Liver (tissue), 8 donors: ENCODE measurements at regions not wholly inside any gene's neighbourhood (a gene's known extent, or its start where the extent isn't known, plus 50 kb on each side); places are given as distances from the start of the nearest gene placed in this dataset.

ENCODE experiments used
- DNase-seq: peaks from one replicate; pipeline ENCODE4 v3.0.0-alpha.2; 2017; ENCODE audit warnings: low spot score
- H3K27ac ChIP-seq, 2 donors: one replicate each; pipeline ENCODE4 v1.7.0; 2013; ENCODE audit warnings: inconsistent platforms in 2 of 2, low read length in 2 of 2, control low read depth in 1 of 2, low read depth in 1 of 2, mild to moderate bottlenecking in 1 of 2
- H3K27me3 ChIP-seq, 4 donors: one replicate each; pipeline versions ENCODE4 v1.6.1 to v1.7.0; 2013; ENCODE audit warnings: low read length in 3 of 4, inconsistent platforms in 1 of 4, mild to moderate bottlenecking in 1 of 4, moderate library complexity in 1 of 4; ENCODE audit not compliant: control insufficient read depth in 4 of 4, insufficient read depth in 4 of 4
- H3K36me3 ChIP-seq, 4 donors: one replicate each; pipeline versions ENCODE4 v1.6.1 to v1.7.0; 2013; ENCODE audit warnings: low read length in 3 of 4, mild to moderate bottlenecking in 3 of 4, low read depth in 1 of 4, moderate library complexity in 1 of 4; ENCODE audit not compliant: control insufficient read depth in 4 of 4, insufficient read depth in 3 of 4
- H3K4me1 ChIP-seq, 4 donors: one replicate each; pipeline versions ENCODE4 v1.6.1 to v1.7.0; 2013; ENCODE audit warnings: low read length in 3 of 4, mild to moderate bottlenecking in 3 of 4, moderate library complexity in 1 of 4; ENCODE audit not compliant: control insufficient read depth in 4 of 4, insufficient read depth in 4 of 4
- H3K4me3 ChIP-seq, 3 donors: one replicate each; pipeline versions ENCODE4 v1.6.1 to v1.7.0; 2013; ENCODE audit warnings: low read length in 3 of 3, control low read depth in 1 of 3, low read depth in 1 of 3, mild to moderate bottlenecking in 1 of 3
- H3K9ac ChIP-seq, 2 donors: one replicate each; pipeline ENCODE4 v1.7.0; 2013; ENCODE audit warnings: low read length in 2 of 2, mild to moderate bottlenecking in 2 of 2, moderate library complexity in 2 of 2, control low read depth in 1 of 2, low read depth in 1 of 2
- H3K9me3 ChIP-seq, 4 donors: one replicate each; pipeline versions ENCODE4 v1.6.1 to v1.7.0; 2013; ENCODE audit warnings: low read length in 3 of 4; ENCODE audit not compliant: control insufficient read depth in 4 of 4
- ATF3 ChIP-seq: IDR thresholded peaks from 2 replicates; pipeline ENCODE4 v1.6.1; 2016; ENCODE audit warnings: antibody characterized with exemption
- CTCF ChIP-seq: fragments of 150-350 bp; IDR thresholded peaks from 2 replicates; pipeline ENCODE4 v1.5.1; 2017; ENCODE audit warnings: improper control_type of control experiment, low read depth, low read length; ENCODE audit not compliant: missing input control
- FOXA1 ChIP-seq: IDR thresholded peaks from 2 replicates; pipeline ENCODE4 v1.6.1; 2016; ENCODE audit warnings: antibody characterized with exemption
- FOXA2 ChIP-seq: IDR thresholded peaks from 2 replicates; pipeline ENCODE4 v1.6.1; 2016; ENCODE audit warnings: antibody characterized with exemption
- GABPA ChIP-seq, 2 donors: IDR thresholded peaks in 1 of 2; conservative IDR thresholded peaks in 1 of 2; 2 replicates each; pipeline ENCODE4 v1.6.1; 2016; ENCODE audit warnings: antibody characterized with exemption in 2 of 2, mild to moderate bottlenecking in 1 of 2, moderate library complexity in 1 of 2
- HNF4A ChIP-seq, 2 donors: conservative IDR thresholded peaks; 2 replicates each; pipeline ENCODE4 v1.6.1; 2016; ENCODE audit warnings: antibody characterized with exemption in 2 of 2, mild to moderate bottlenecking in 2 of 2
- HNF4G ChIP-seq: IDR thresholded peaks from 2 replicates; pipeline ENCODE4 v1.6.1; 2016; ENCODE audit warnings: antibody characterized with exemption
- NR2F2 ChIP-seq: IDR thresholded peaks from 2 replicates; pipeline ENCODE4 v1.6.1; 2016; ENCODE audit warnings: antibody characterized with exemption
- RAD21 ChIP-seq, 2 donors: IDR thresholded peaks; 2 replicates each; pipeline ENCODE4 v1.6.1; 2016; ENCODE audit warnings: antibody characterized with exemption in 2 of 2, mild to moderate bottlenecking in 2 of 2
- RXRA ChIP-seq, 2 donors: IDR thresholded peaks; 2 replicates each; pipeline ENCODE4 v1.6.1; 2017 to 2018; ENCODE audit warnings: antibody characterized with exemption in 2 of 2, mild to moderate bottlenecking in 1 of 2
- TAF1 ChIP-seq: conservative IDR thresholded peaks from 2 replicates; pipeline ENCODE4 v1.6.1; 2016; ENCODE audit warnings: antibody characterized with exemption, mild to moderate bottlenecking
- YY1 ChIP-seq: IDR thresholded peaks from 2 replicates; pipeline ENCODE4 v1.6.1; 2016; ENCODE audit warnings: antibody characterized with exemption, mild to moderate bottlenecking
- WGBS: extraction: QIAGEN DNeasy Blood & Tissue Kit; methylation state at CpG from one replicate; pipeline ENCODE4 v1.1.7; 2013; 5-methylcytosine and 5-hydroxymethylcytosine counted together
- TF ChIP-seq, protein P1 (sequence below): IDR thresholded peaks from 2 replicates; pipeline ENCODE4 v1.6.1; 2016; ENCODE audit warnings: antibody characterized with exemption, mild to moderate bottlenecking
- TF ChIP-seq, protein P2 (sequence below): IDR thresholded peaks from 2 replicates; pipeline ENCODE4 v1.6.1; 2016; ENCODE audit warnings: antibody characterized with exemption
- TF ChIP-seq, protein P3 (sequence below): IDR thresholded peaks from 2 replicates; pipeline ENCODE4 v1.6.1; 2016; ENCODE audit warnings: antibody characterized with exemption
- donor health status: healthy.
- donor health status: healthy.
- donor health status: healthy.
- donor health status: healthy.
- donor health status: healthy.

DNA sequence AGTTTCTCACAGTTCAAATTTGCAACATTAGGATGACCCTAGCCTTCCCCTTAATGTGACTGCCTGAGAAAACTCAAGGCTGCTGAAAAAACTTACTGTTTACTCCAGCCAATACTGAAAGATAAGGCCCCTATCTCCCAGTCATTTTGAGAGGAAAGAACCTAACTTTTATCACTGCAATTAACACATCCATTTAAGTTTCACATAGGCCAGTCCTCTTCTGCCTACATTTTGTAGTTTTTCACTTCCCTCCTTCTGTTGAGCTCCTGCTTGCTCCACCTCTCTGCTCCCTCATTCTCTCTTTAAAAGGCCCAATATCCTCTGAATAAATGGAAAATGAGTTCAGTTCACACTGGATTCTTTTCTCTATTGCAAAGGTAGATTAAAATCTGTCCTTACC lies 1996.2 kb upstream of the FLRT2 start:
- Histone ChIP-seq H3K27me3 (no peaks in the 10 kb centered on the region), H3K36me3 (no peaks in the 10 kb centered on the region), H3K4me1 (no peaks in the 10 kb centered on the region), H3K9ac (no peak overlapping the region), H3K9me3 (no peaks in the 10 kb centered on the region), H3K27ac (no peak overlapping the region), H3K4me3 (no peak overlapping the region)
- TF ChIP-seq RAD21 (IDR thresholded peaks at IDR 0.05) (no peak), ATF3 (no peak), HNF4A (conservative IDR thresholded peaks at IDR 0.05) (no peak), FOXA2 (no peak), YY1 (no peak)
- TF ChIP-seq, protein P1, sequence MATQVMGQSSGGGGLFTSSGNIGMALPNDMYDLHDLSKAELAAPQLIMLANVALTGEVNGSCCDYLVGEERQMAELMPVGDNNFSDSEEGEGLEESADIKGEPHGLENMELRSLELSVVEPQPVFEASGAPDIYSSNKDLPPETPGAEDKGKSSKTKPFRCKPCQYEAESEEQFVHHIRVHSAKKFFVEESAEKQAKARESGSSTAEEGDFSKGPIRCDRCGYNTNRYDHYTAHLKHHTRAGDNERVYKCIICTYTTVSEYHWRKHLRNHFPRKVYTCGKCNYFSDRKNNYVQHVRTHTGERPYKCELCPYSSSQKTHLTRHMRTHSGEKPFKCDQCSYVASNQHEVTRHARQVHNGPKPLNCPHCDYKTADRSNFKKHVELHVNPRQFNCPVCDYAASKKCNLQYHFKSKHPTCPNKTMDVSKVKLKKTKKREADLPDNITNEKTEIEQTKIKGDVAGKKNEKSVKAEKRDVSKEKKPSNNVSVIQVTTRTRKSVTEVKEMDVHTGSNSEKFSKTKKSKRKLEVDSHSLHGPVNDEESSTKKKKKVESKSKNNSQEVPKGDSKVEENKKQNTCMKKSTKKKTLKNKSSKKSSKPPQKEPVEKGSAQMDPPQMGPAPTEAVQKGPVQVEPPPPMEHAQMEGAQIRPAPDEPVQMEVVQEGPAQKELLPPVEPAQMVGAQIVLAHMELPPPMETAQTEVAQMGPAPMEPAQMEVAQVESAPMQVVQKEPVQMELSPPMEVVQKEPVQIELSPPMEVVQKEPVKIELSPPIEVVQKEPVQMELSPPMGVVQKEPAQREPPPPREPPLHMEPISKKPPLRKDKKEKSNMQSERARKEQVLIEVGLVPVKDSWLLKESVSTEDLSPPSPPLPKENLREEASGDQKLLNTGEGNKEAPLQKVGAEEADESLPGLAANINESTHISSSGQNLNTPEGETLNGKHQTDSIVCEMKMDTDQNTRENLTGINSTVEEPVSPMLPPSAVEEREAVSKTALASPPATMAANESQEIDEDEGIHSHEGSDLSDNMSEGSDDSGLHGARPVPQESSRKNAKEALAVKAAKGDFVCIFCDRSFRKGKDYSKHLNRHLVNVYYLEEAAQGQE: no peak
- TF ChIP-seq, protein P2, sequence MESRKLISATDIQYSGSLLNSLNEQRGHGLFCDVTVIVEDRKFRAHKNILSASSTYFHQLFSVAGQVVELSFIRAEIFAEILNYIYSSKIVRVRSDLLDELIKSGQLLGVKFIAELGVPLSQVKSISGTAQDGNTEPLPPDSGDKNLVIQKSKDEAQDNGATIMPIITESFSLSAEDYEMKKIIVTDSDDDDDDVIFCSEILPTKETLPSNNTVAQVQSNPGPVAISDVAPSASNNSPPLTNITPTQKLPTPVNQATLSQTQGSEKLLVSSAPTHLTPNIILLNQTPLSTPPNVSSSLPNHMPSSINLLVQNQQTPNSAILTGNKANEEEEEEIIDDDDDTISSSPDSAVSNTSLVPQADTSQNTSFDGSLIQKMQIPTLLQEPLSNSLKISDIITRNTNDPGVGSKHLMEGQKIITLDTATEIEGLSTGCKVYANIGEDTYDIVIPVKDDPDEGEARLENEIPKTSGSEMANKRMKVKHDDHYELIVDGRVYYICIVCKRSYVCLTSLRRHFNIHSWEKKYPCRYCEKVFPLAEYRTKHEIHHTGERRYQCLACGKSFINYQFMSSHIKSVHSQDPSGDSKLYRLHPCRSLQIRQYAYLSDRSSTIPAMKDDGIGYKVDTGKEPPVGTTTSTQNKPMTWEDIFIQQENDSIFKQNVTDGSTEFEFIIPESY: no peak
- TF ChIP-seq, protein P3, sequence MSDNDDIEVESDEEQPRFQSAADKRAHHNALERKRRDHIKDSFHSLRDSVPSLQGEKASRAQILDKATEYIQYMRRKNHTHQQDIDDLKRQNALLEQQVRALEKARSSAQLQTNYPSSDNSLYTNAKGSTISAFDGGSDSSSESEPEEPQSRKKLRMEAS: no peak
- DNase-seq: no peak

DNA sequence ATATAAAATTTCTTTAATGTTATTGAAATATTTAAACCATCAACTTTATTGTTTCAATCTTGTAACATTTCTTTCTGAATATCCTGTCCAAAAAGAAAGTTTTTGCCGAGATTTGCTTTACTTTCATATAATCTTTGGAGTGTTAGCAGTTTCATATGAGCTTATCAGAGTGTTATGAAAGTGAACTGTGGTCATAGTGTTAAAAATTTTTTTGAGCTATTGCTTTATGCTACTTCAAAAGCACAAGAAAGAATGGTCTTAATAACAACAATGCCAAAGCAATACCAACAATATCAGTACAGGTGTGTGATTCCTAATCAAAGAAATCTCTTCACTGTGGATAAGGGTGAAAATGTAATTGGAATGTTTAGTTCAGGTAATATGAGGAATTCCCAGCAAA lies 1994.9 kb upstream of the FLRT2 start:
- H3K4me3 ChIP-seq: no peak overlapping the region
- peaks cover 0 to 2% (median 0%) of the 10 kb centered on the region in 4 donors for H3K27me3 ChIP-seq
- no peaks in the 10 kb centered on the region for H3K9me3 ChIP-seq
- no peak for DNase-seq
- H3K4me1 ChIP-seq: no peaks in the 10 kb centered on the region
- TF ChIP-seq, protein P2: no peak
- no peak for TF ChIP-seq NR2F2
- H3K27ac ChIP-seq: no peak overlapping the region
- 26% methylated on average over 1 of the region's 1 CpG for WGBS
- H3K36me3 ChIP-seq: no peaks in the 10 kb centered on the region
- no peak overlapping the region for H3K9ac ChIP-seq

DNA sequence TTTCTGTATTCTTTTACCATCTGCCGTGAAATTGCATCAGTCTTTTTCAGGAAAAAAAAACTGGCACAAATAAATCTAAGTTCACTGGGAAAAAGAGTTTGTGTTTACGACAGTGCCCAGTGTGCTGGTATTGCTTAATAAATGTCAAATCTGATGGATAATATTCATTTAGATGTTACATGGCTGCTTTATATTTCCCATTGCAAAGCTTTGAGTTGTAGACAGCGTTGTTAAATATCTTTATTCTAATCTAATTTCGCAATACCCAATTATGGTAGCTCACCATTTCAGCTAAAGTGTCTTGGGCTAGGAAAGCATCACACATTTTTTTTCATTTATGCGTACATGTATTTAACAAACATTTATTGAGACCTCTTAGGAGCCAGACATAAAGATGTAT lies 1994.5 kb upstream of the FLRT2 start:
- WGBS: 85% methylated on average over 5 of the region's 5 CpGs
- no peaks in the 10 kb centered on the region for H3K4me1 ChIP-seq
- no peak overlapping the region for H3K4me3 ChIP-seq
- H3K27ac ChIP-seq: no peak overlapping the region
- TF ChIP-seq HNF4A (conservative IDR thresholded peaks at IDR 0.05) (no peak), RXRA (IDR thresholded peaks at IDR 0.05) (no peak), TAF1 (no peak), CTCF (no peak), GABPA (IDR thresholded peaks at IDR 0.05 in 1 of 2, conservative IDR thresholded peaks at IDR 0.05 in 1 of 2) (no peak), HNF4G (no peak), FOXA1 (no peak)
- DNase-seq: no peak
- peaks cover 0 to 2% (median 0%) of the 10 kb centered on the region in 4 donors for H3K27me3 ChIP-seq
- H3K9me3 ChIP-seq: no peaks in the 10 kb centered on the region
- no peaks in the 10 kb centered on the region for H3K36me3 ChIP-seq
- H3K9ac ChIP-seq: no peak overlapping the region
